ENCODE measurements at regions not wholly inside any gene's neighbourhood (a gene's known extent, or its start where the extent isn't known, plus 50 kb on each side); places are given as distances from the start of the nearest gene placed in this dataset.
A peak's percentile ranks its signal among the peaks of the same experiment; 100 is the strongest.

GRCh38 chr4:178066338-178066941 is 624.2 kb upstream of the AGA start:
- DNase-seq, result no peak

GRCh38 chr4:178068136-178068535 is 625.9 kb upstream of the AGA start:
- no peak for DNase-seq

- DNase-seq, result peak; percentile 84
Measured at GRCh38 chr4:178070163-178070562, 627.9 kb upstream of the AGA start.

- no peak for DNase-seq
Measured at GRCh38 chr4:178080312-178080711, 638.1 kb upstream of the AGA start.

GRCh38 chr4:178081176-178081575 is 638.9 kb upstream of the AGA start:
- DNase-seq, result no peak

- no peak for DNase-seq
Measured at GRCh38 chr4:178081896-178082295, 639.7 kb upstream of the AGA start.

GRCh38 chr4:178082906-178083305 is 640.7 kb upstream of the AGA start:
- DNase-seq, result no peak

GRCh38 chr4:178083968-178084367 is 641.7 kb upstream of the AGA start:
- DNase-seq, result no peak

DNA sequence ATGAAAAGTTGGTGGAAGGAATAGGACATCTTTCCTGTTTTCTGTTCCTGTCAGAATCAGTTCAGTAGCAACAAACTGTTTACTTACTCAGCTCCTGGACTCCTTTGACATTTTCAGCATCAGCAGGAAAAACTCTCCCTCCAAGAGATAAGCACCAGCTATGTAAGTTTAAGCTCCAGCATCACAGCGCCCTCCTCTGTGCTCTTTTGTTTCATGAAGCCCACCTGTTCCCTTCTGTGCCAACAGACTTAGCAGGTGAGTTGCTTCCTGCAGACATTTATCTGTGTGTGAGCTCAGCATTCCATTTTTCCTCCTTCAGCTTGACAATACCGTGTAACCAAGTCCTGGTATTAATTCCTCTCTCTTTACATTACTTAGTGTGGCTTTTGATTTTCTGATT is 644.1 kb upstream of the AGA start:
- DNase-seq, result peak; percentile 73

DNA sequence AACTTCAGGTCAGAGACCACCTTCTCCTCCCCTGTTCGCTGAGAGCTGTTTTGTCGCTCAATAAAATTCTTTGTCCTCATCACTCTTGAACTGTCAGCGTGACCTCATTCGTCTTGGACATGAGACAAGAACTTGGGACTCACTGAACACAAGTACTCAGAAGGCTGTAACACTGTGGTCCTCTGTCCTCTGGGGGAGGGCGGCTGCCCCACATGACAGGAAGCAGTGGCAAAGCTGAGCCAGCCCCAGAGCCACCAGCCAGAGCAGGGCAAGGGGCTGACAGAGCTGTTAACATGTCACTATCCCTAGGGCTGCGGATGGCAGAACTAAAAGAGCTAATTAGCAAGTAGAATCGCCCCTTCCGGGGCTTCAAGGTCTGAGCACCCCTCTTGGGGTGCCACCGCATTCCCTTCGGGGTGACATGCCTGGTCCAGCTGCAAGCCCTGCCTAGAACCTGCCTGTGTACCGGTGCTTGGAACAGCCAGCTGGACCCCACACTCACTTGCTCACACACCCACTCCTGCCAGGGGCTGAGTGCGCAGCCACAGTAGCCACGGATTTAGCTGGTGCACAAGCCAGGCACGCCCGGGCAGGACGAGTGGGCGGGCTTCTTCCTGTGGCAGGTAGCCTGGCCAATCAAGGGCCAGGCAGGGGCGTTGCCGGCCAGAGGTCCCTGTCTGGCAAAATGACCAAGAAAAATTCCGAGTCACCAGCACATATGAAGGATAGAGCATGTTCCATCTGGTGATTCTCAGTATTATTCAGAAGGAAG is 648.6 kb upstream of the AGA start:
- no peak for DNase-seq

- DNase-seq, result no peak
Measured at GRCh38 chr4:178102139-178102538, 659.9 kb upstream of the AGA start.

DNA sequence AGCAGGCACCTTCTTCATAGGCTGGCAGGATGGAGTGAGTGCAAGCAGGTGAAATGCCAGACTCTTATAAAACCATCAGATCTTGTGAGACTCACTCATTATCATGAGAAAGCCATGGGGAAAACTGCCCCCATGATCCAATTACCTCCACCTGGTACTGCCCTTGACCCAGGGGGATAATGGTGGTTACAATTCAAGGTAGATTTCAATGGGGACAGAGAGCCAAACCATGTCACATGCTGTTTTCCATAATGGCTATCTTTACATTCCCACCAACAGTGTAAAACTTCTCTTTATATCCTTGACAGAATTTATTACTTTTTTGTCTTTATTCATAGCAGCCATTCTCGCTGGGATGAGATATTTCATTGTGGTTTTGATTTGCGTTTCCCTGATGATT is 663.0 kb upstream of the AGA start:
- no peak for DNase-seq

GRCh38 chr4:178136736-178137345 is 694.6 kb upstream of the AGA start:
- no peak for DNase-seq

- DNase-seq, result no peak
Measured at GRCh38 chr4:178137732-178138471, 695.7 kb upstream of the AGA start.

DNA sequence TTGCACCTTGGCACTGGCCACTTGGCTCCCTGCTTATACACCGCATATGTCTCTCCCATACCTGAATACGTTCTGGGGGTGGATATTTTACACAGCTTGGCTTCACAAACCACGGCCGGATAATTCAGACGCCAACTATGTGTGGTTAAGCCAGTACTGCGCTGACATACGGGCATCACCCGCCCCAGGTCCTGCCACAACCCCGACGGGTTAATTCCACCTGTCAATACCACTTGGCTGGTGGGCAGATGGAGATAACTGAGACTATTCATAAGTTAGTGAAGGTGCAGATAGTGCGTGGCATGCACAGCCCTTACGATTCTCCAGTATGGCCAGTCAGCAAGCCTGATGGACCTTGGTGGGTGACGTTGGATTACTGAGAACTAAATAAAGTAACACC is 696.3 kb upstream of the AGA start:
- DNase-seq, result no peak

DNA sequence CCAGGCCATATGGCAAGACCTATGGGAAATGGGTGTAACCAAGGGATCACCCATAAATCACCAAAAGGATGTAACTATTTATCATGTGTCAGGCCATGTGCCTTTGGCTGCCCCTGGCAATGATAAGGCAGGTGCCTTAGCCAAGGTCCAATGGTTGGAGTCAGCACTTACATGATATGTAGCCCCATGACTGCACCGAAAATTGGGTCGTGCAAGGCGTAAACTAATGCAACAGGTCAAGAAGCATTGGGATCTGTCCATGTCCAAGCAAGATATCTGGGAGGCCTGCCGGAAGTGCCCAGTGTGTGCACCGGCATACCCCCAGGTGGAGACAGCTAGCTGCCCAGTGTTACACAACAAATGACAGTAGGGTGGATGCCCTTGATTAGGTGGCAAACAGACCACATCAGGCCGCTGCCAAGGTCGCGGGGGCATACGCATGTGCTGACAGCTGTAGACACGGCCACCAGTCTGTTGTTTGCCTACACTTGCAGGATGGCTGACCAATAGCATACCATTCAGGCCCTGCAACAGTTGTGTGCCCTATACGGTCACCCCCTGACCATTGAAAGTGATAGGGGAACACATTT is 698.2 kb upstream of the AGA start:
- DNase-seq, result no peak

- no peak for DNase-seq
Measured at GRCh38 chr4:178142724-178143123, 700.5 kb upstream of the AGA start.

DNA sequence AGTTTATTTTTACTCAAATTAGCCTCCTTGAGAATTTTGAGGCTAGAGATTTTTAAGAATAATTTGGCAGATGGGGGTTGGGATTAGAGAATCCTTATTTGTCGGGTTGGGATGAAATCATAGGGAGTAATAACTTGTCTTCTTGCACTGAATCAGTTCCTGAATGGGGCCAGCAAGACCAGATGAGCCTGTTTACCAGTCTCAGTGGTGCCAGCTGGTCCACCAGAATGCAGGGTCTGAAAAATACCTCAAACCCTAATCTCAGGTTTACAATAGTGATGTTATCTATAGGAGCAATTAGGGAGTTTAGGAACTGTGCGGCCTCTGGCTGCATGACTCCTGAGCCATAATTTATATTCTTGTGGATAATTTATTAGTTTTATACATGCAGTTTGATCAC is 705.9 kb upstream of the AGA start:
- DNase-seq, result no peak

DNA sequence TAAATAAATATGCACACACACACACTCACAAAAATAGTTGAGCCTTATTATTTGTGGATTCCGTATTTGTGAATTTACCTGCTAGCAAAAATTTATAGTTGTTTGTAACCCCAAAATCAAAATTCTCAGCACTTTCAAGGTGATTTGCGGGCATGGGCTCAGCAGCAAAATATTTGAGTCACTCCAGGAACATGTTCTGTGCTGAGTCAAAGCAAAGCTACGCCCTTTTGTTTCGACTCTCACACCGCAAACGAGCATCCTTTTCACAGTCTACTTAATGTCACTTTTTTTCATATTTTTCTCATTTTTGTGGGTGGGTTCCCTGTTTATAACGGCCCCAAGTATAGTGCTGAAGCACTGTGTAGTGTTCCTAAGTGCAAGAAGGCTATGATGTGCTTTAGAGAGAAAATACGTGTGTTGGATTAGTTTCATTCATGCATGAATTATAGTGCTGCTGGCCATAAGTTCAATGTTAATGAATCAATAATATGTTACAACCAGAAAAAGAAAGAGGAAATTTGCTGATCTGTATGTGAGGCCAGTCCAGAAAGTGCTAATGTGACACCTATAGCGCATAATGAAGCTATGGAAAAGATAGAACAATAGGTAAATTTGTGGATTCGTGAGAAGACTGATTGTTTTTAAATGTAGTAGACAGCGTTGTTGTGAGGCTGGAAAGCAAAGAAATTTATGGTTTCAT is 723.2 kb upstream of the AGA start:
- no peak for DNase-seq

GRCh38 chr4:178165951-178166308 is 723.7 kb upstream of the AGA start:
- no peak for DNase-seq

DNA sequence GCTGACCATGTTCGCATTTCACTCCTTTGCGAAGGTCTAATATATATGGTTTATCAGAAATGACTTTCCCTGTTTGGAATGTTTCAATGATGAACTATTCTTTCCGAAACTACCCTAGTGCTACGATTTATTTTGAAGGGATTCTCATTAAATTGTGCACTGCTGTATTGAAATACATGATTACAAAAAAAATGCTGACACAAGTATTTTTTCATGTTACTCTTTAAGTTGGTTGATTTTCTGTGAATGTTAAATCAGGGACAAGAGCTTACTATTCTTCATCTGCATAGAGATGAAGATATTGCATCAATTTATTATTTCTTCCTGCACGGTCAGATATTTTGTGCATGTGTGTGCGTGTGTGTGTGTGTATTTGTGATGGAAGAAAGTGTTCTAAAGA is 731.5 kb upstream of the AGA start:
- DNase-seq, result no peak

- DNase-seq, result peak; percentile 25
Measured at GRCh38 chr4:178174756-178175155, 732.5 kb upstream of the AGA start.

- DNase-seq, result peak; percentile 36
Measured at GRCh38 chr4:178185517-178185916, 743.3 kb upstream of the AGA start.
